H1 (cell line): ENCODE measurements at regions not wholly inside any gene's neighbourhood (a gene's known extent, or its start where the extent isn't known, plus 50 kb on each side); places are given as distances from the start of the nearest gene placed in this dataset.

Experiments used
- CTCF ChIA-PET: fragments of 300-600 bp; sonication (Branson Sonifier 250); formaldehyde crosslinking; loops from one replicate; lab custom pipeline; 2021; ENCODE audit not compliant: partially characterized antibody; lab: Charles Lee
- POLR2A ChIA-PET: fragments of 300-600 bp; sonication (Branson Sonifier 250); formaldehyde crosslinking; loops from one replicate; lab custom pipeline; 2021; ENCODE audit warnings: inconsistent platforms; ENCODE audit not compliant: partially characterized antibody; lab: Charles Lee
- DNase-seq, 2 experiments: peaks; one replicate each; pipeline versions ENCODE4 v3.0.0 to v3.0.0-alpha.2; 2010 to 2022; ENCODE audit warnings: low spot score in 2 of 2, low read depth in 1 of 2, mixed read lengths in 1 of 2
- FAIRE-seq: peaks from 2 replicates; lab custom pipeline; 2011; peaks lifted over from hg19 to GRCh38; lab: Jason Lieb, UNC
- H2AFZ ChIP-seq: 2 replicates; pipeline ENCODE4 v1.8.1; 2012; ENCODE audit warnings: low read length, inconsistent platforms
- H2AK5ac ChIP-seq: 2 replicates; pipeline ENCODE4 v1.6.1; 2013; ENCODE audit warnings: low read depth, low read length
- H2BK120ac ChIP-seq: replicated peaks from 2 replicates; pipeline ENCODE3; 2013; ENCODE audit warnings: low read depth, low read length, inconsistent platforms
- H2BK12ac ChIP-seq: 2 replicates; pipeline ENCODE4 v1.6.1; 2013; ENCODE audit warnings: low read depth, low read length
- H2BK15ac ChIP-seq: 2 replicates; pipeline ENCODE4 v1.6.1; 2013; ENCODE audit warnings: low read length
- H2BK20ac ChIP-seq: 2 replicates; pipeline ENCODE4 v1.6.1; 2013; ENCODE audit warnings: low read length
- H2BK5ac ChIP-seq: 2 replicates; pipeline ENCODE4 v1.6.1; 2013; ENCODE audit warnings: low read depth, low read length
- H3K14ac ChIP-seq: 2 replicates; pipeline ENCODE4 v1.6.1; 2013; ENCODE audit warnings: inconsistent platforms; ENCODE audit not compliant: insufficient read length
- H3K18ac ChIP-seq: 2 replicates; pipeline ENCODE4 v1.6.1; 2013; ENCODE audit warnings: low read length; ENCODE audit errors: extremely low read depth
- H3K23ac ChIP-seq: 2 replicates; pipeline ENCODE4 v1.6.1; 2013; ENCODE audit warnings: inconsistent platforms; ENCODE audit not compliant: insufficient read length
- H3K23me2 ChIP-seq: 2 replicates; pipeline ENCODE4 v1.6.1; 2013; ENCODE audit warnings: low read depth, low read length
- H3K27ac ChIP-seq: 2 replicates; pipeline ENCODE4 v1.6.1; 2011; ENCODE audit warnings: low read depth, low read length, inconsistent platforms
- H3K27me3 ChIP-seq, 4 experiments: replicated peaks in 1 of 4; 1 replicate in 1 of 4; 2 replicates in 3 of 4; pipeline versions ENCODE4 v1.6.1 to v1.8.1; 2011 to 2013; ENCODE audit warnings: low read length in 3 of 4, mild to moderate bottlenecking in 3 of 4, inconsistent platforms in 2 of 4, mixed read lengths in 2 of 4, moderate library complexity in 1 of 4; ENCODE audit not compliant: control insufficient read depth in 3 of 4, insufficient read depth in 3 of 4; ENCODE audit errors: extremely low read depth in 1 of 4
- H3K36me3 ChIP-seq, 4 experiments: 2 replicates each; pipeline versions ENCODE4 v1.6.1 to v1.8.1; 2011 to 2013; ENCODE audit warnings: mild to moderate bottlenecking in 4 of 4, low read length in 3 of 4, moderate library complexity in 2 of 4, control low read depth in 1 of 4, inconsistent platforms in 1 of 4; ENCODE audit not compliant: insufficient read depth in 4 of 4, control insufficient read depth in 2 of 4
- H3K4ac ChIP-seq: replicated peaks from 2 replicates; pipeline ENCODE3; 2013; ENCODE audit warnings: low read length, low read depth, mixed read lengths, inconsistent platforms; ENCODE audit not compliant: insufficient read length
- H3K4me1 ChIP-seq, 4 experiments: replicated peaks in 1 of 4; 1 replicate in 1 of 4; 2 replicates in 3 of 4; pipeline versions ENCODE4 v1.6.1 to v1.8.1; 2011 to 2013; ENCODE audit warnings: low read length in 3 of 4, inconsistent platforms in 2 of 4, mixed read lengths in 1 of 4; ENCODE audit not compliant: insufficient read depth in 4 of 4, control insufficient read depth in 3 of 4
- H3K4me2 ChIP-seq, 2 experiments: 2 replicates each; pipeline versions ENCODE4 v1.6.1 to v1.8.1; 2011 to 2013; ENCODE audit warnings: low read depth in 2 of 2, low read length in 2 of 2, control low read depth in 1 of 2, inconsistent platforms in 1 of 2, mild to moderate bottlenecking in 1 of 2; ENCODE audit not compliant: insufficient read depth in 1 of 2
- H3K4me3 ChIP-seq, 4 experiments: fragments of 200-600, 300-600 bp in 1 of 4; sonication (generic), shearing (Covaris generic), sonication (Bioruptor Twin) in 1 of 4; 2 replicates each; pipeline versions ENCODE4 v1.5.1 to v1.8.1; 2011 to 2016; ENCODE audit warnings: low read length in 4 of 4, low read depth in 3 of 4, control low read depth in 2 of 4, inconsistent platforms in 2 of 4, mild to moderate bottlenecking in 2 of 4, mixed read lengths in 1 of 4, moderate library complexity in 1 of 4; ENCODE audit not compliant: insufficient read depth in 2 of 4; ENCODE audit errors: extremely low read depth in 1 of 4
- H3K56ac ChIP-seq: replicated peaks from 2 replicates; pipeline ENCODE3; 2013; ENCODE audit warnings: low read depth, mild to moderate bottlenecking, mixed read lengths, low read length, inconsistent platforms; ENCODE audit not compliant: insufficient read length
- H3K79me1 ChIP-seq: 2 replicates; pipeline ENCODE4 v1.6.1; 2013; ENCODE audit warnings: low read depth, low read length, control low read depth
- H3K79me2 ChIP-seq, 2 experiments: 2 replicates each; pipeline versions ENCODE4 v1.6.1 to v1.8.1; 2012 to 2013; ENCODE audit warnings: low read length in 2 of 2, mild to moderate bottlenecking in 2 of 2, inconsistent platforms in 1 of 2; ENCODE audit not compliant: insufficient read depth in 2 of 2, control insufficient read depth in 1 of 2
- H3K9ac ChIP-seq, 4 experiments: replicated peaks in 1 of 4; 1 replicate in 1 of 4; 2 replicates in 3 of 4; pipeline versions ENCODE4 v1.6.1 to v1.8.1; 2011 to 2013; ENCODE audit warnings: low read depth in 3 of 4, low read length in 3 of 4, control low read depth in 2 of 4, mild to moderate bottlenecking in 2 of 4, moderate library complexity in 2 of 4, inconsistent platforms in 1 of 4; ENCODE audit errors: extremely low read depth in 1 of 4
- H3K9me3 ChIP-seq, 2 experiments: 2 replicates each; pipeline versions ENCODE4 v1.6.1 to v1.8.1; 2012 to 2013; ENCODE audit warnings: mild to moderate bottlenecking in 2 of 2, moderate library complexity in 2 of 2, control low read depth in 1 of 2, inconsistent platforms in 1 of 2, low read depth in 1 of 2, low read length in 1 of 2, mixed read lengths in 1 of 2; ENCODE audit not compliant: insufficient read depth in 2 of 2
- H4K20me1 ChIP-seq, 2 experiments: replicated peaks in 1 of 2; 2 replicates each; pipeline versions ENCODE3 to v1.8.1; 2011 to 2013; ENCODE audit warnings: inconsistent platforms in 2 of 2, low read length in 2 of 2, mild to moderate bottlenecking in 1 of 2; ENCODE audit not compliant: insufficient read depth in 2 of 2, control insufficient read depth in 1 of 2
- H4K5ac ChIP-seq: 2 replicates; pipeline ENCODE4 v1.6.1; 2013; ENCODE audit warnings: low read length, low read depth, mixed read lengths, inconsistent platforms; ENCODE audit not compliant: insufficient read length
- H4K8ac ChIP-seq: 2 replicates; pipeline ENCODE4 v1.8.0; 2013; ENCODE audit warnings: mild to moderate bottlenecking, moderate library complexity, low read length, inconsistent platforms; ENCODE audit not compliant: insufficient read depth; ENCODE audit errors: extremely low read depth
- H4K91ac ChIP-seq: replicated peaks from 2 replicates; pipeline ENCODE3; 2013; ENCODE audit warnings: low read length, mixed read lengths, inconsistent platforms; ENCODE audit not compliant: insufficient read length
- BACH1 ChIP-seq: IDR thresholded peaks from 2 replicates; pipeline ENCODE4 v1.6.1; 2012; ENCODE audit warnings: low read length, improper control_type of control experiment
- CREB1 ChIP-seq: IDR thresholded peaks from 2 replicates; pipeline ENCODE4 v1.6.1; 2012; ENCODE audit warnings: inconsistent platforms
- FOSL1 ChIP-seq: IDR thresholded peaks from 2 replicates; pipeline ENCODE4 v1.6.1; 2011; ENCODE audit warnings: mild to moderate bottlenecking, low read depth, low read length, moderate library complexity; ENCODE audit not compliant: insufficient read depth
- HDAC6 ChIP-seq: IDR thresholded peaks from one replicate; pipeline ENCODE4 v1.7.1; 2012; ENCODE audit warnings: low read depth, mild to moderate bottlenecking, inconsistent platforms, low read length, moderate library complexity
- NANOG ChIP-seq: IDR thresholded peaks from 2 replicates; pipeline ENCODE4 v1.6.1; 2011; ENCODE audit warnings: low read length, low read depth, mild to moderate bottlenecking, inconsistent platforms; ENCODE audit not compliant: insufficient read depth, poor library complexity, severe bottlenecking
- RAD21 ChIP-seq, 2 experiments: IDR thresholded peaks in 1 of 2; conservative IDR thresholded peaks in 1 of 2; 2 replicates each; pipeline ENCODE4 v1.6.1; 2011; ENCODE audit warnings: low read depth in 2 of 2, low read length in 2 of 2, improper control_type of control experiment in 1 of 2, inconsistent platforms in 1 of 2, mild to moderate bottlenecking in 1 of 2, moderate library complexity in 1 of 2
- SAP30 ChIP-seq: fragments of 300-600 bp; sonication (generic); IDR thresholded peaks from 2 replicates; pipeline ENCODE4 v1.7.1; 2012; ENCODE audit warnings: low read length, moderate library complexity, mild to moderate bottlenecking, inconsistent platforms; ENCODE audit not compliant: insufficient read depth, insufficient replicate concordance
- SIRT6 ChIP-seq: IDR thresholded peaks from one replicate; pipeline ENCODE4 v1.7.1; 2012; ENCODE audit warnings: low read length, inconsistent platforms
- SP1 ChIP-seq: IDR thresholded peaks from 2 replicates; pipeline ENCODE4 v1.6.1; 2011; ENCODE audit warnings: low read depth, low read length
- SUZ12 ChIP-seq: fragments of 200-600 bp; sonication (generic); IDR thresholded peaks from 2 replicates; pipeline ENCODE4 v1.6.1; 2012; ENCODE audit warnings: mild to moderate bottlenecking, inconsistent platforms, low read length, moderate library complexity, mixed read lengths
- WGBS, 2 experiments: shearing (Covaris generic) in 1 of 2; methylation state at CpG; one replicate each; pipeline versions ENCODE4 v1.1.6 to v1.1.7; 2013 to 2015; ENCODE audit warnings: low lambda C conversion rate in 2 of 2, mixed read lengths in 2 of 2, inconsistent platforms in 1 of 2, low coverage in 1 of 2, missing lambda C conversion rate in 1 of 2; ENCODE audit not compliant: insufficient replicate concordance in 2 of 2, insufficient coverage in 1 of 2, insufficient read length in 1 of 2; ENCODE audit errors: extremely low coverage in 1 of 2, missing lambda C conversion rate in 1 of 2; 5-methylcytosine and 5-hydroxymethylcytosine counted together

DNA sequence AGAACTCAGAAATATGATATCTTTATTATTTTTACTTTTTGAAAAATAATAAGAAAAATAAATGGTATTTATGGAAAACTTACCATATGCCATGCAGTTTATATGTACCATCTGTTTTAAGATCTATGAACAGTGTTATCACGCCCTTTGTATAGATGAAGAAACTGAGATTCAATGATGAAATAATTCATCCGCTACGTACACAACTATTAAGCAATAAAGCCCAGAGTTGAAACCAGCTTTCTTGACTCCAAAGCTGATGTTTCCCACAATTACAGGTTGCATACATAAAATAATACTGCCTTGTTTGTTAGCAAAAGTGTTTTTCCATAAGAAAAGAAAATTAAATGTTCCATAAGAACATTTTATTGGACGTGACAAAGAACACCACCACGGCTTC, 67.2 kb upstream of the BCL6 start:
- H4K91ac ChIP-seq, result no peak overlapping the region
- no peak overlapping the region for H3K4ac ChIP-seq
- H4K5ac ChIP-seq, result no peak overlapping the region
- H3K9ac ChIP-seq, result no peak overlapping the region
- no peak overlapping the region for H3K56ac ChIP-seq
- H3K4me1 ChIP-seq, result peaks cover 1 to 4% (median 3%) of the 10 kb centered on the region in 4 experiments; a peak in 4 of 7 replicates
- no peak overlapping the region for H2AFZ ChIP-seq
- TF ChIP-seq BACH1 (no peak), FOSL1 (no peak), SUZ12 (no peak), SAP30 (no peak), NANOG (no peak), SP1 (no peak), RAD21 (IDR thresholded peaks at IDR 0.05 in 1 of 2, conservative IDR thresholded peaks at IDR 0.05 in 1 of 2; ENCODE audit: low read depth in 2 of 2, low read length in 2 of 2) (no peak), SIRT6 (no peak), HDAC6 (no peak), CREB1 (no peak)
- TF ChIP-seq, all 59 proteins: peak for 0
- Histone ChIP-seq H2BK12ac (no peak overlapping the region), H3K27me3 (no peaks in the 10 kb centered on the region), H3K4me2 (no peak overlapping the region), H3K27ac (no peak overlapping the region), H3K4me3 (no peak overlapping the region), H2BK120ac (no peak overlapping the region), H4K8ac (no peak overlapping the region), H3K79me1 (no peaks in the 10 kb centered on the region), H2AK5ac (no peak overlapping the region), H2BK5ac (no peak overlapping the region), H2BK20ac (no peak overlapping the region), H2BK15ac (no peak overlapping the region), H3K36me3 (no peaks in the 10 kb centered on the region), H3K23me2 (no peaks in the 10 kb centered on the region), H4K20me1 (no peaks in the 10 kb centered on the region), H3K9me3 (no peaks in the 10 kb centered on the region), H3K18ac (no peak overlapping the region), H3K79me2 (no peaks in the 10 kb centered on the region), H3K14ac (no peak overlapping the region), H3K23ac (no peak overlapping the region)
- WGBS, 2 experiments, result 88% methylated on average over 5 of the region's 5 CpGs; no CpG with 5 or more reads in 1 of the 2 experiments
- no peak for DNase-seq
- CTCF ChIA-PET, result interaction anchor here (0.6 kb wide), 1 partner anchor 777 kb away, joined by 3 read pairs; no protein-coding TSS in a partner anchor
- POLR2A ChIA-PET, result interaction anchor here (0.6 kb wide), 1 partner anchor 65 kb away, joined by 3 read pairs; no protein-coding TSS in a partner anchor
- FAIRE-seq, result no peak
